ENCODE measurements at regions not wholly inside any gene's neighbourhood (a gene's known extent, or its start where the extent isn't known, plus 50 kb on each side); places are given as distances from the start of the nearest gene placed in this dataset.

DNA sequence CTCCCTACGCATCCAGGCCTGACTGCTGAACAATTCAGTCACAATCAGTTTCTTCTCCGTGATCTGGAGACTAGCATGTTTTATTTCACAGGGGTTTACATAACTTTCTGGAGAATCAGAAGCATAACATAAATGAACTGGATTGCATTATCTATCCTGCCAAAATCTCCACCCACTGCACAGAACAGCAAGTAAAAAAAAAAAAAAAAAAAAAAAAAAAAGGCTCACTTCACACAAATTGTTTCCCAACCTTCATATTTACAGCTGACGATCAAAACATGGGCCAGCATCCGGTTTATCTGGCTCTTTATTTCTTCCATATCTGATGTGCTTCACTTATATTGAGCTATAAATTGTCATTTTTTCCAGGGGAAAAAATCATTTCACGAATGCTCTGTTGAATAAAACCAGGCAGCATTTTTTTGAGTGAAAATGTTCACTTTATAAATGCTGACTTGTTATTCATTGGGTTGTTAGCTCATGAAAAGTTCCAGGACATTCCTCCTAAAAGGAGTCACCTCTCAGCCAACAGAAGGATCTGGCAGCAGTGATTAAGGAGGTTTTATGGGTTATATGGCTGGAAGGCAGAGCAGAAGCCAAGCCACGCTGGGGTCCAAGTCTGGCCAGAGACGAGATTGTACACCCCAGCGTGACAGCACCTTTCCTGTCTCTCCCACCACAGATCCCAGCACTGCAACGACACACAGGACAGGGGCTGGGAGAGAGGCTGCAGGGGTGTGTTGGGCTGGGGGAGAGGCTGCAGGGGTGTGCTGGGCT lies 51.2 kb upstream of the GLI2 start:
- DNase-seq, result no peak

DNA sequence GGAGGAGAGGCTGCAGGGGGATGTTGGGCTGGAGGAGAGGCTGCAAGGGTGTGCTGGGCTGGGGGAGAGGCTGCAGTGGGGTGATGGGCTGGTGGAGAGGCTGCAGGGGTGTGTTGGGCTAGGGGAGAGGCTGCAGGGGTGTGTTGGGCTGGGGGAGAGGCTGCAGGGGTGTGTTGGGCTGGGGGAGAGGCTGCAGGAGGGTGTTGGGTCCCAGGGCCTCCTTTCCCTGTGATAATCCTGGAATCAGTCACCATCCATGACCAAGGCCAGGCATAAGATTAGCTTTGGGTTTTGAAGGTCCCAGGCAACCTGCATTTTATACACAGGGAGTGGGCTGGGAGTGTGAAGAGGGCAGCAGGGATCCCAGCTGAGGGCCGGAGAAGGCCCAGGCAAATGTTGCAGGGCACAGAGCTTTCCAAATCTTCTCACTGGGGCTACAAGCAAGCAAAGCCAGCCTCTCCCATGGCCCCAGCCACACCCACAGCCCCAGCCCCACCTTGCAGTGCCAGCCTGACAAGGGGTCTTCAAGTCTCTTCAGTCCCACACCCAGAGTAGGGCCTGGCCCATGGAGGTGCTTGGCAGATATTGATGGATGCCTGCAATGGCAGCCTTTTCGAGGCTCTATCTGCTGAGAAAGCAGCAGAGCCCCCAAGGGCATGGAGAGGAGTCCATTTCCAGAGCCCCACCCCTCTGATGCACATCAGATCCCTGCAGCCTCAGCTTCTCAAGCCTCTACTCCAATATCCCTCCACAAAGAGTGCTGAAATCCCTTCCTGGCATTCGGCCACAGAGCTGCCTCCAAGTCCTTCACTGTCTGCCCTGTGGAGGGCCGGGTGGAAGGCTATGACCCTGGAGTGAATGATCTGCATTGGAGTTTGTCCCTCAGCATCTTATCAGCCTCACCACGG lies 50.3 kb upstream of the GLI2 start:
- DNase-seq, result no peak

Data from stimulated activated CD4-positive, alpha-beta T cell treated with anti-CD3 and anti-CD28 coated beads, Interleukin-4, amount 100 ng/mL, for 24 hours (primary cell).